ENCODE measurements at regions not wholly inside any gene's neighbourhood (a gene's known extent, or its start where the extent isn't known, plus 50 kb on each side); places are given as distances from the start of the nearest gene placed in this dataset.
"Not testable (repeated sequence)": the region's sequence is repeated elsewhere in the genome, so short reads cannot be mapped to it uniquely, and the experiment has no call there.

DNA sequence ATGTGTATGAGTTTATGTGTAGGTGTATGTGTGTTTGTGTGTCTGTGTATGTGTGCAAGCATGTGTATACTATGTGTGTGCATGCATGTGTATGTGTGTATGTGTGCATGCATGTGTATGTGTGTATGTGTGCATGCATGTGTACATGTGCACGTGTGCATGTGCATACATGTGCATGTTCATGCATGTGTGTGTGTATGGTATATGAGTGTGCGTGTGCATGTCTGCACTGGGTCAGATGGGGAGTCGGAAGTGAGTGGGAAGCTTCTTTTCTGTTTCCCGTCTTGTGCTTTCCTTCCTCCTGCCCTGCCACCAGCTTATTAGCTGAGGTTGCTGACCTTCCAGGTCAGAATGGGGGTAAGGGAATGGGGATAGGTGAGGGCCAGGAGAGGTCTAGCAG lies 174.7 kb downstream of the MAP2K4 start:
- no peak for DNase-seq

DNA sequence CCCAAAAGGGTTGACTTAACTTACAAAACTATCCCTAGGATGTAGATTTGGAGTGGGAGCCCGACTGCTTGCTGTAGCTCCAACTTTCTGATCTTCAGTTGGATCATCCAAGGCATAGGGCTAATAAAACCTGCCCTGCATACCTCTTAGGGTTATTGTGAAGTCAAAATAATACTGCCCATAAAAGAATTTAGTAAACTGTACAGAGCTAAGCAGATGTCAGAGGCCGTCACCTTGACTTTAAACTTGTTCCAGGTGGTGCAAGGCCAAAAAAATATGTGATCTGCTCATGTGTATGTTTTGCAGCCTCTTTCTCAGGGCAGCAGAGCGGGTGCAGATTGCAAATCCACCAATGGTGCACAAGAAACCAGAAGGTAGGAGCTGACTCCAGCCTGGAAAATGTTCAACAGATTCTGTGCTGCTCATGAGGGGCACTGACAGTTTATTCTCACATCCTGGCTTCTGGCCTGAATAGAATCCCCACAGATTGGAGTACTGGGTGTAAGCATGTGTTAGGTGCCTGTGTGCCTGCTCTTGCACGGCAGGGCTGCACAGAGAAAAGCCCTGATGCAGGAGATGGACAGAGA lies 180.7 kb downstream of the MAP2K4 start:
- no peak for DNase-seq

DNA sequence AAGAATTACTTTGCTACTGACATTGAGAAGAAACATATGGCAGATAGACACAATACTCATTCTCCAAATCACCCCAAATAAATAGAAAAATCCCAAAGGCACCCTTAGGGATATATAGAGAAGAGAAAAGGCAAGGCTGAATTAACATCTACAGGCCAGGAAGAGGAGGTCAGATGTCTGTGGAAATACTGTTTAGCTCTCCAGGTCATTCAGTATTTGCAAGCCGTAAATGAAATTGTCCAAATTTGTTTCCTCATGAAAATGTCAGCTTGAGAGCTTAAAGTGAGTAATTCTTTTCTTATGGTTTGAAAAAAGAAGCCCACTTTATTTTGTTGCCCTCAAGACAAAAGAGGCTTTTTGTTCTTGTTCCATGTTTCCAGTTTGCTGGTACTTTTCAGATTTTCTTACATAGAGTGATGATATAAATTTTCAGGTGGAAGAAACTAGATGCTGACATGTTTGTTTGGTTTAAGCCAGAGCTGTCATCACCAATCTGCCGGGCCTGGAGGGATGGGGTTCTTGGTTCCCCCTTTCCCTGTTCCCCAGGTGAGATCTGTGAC lies 189.0 kb downstream of the MAP2K4 start:
- no peak for DNase-seq

DNA sequence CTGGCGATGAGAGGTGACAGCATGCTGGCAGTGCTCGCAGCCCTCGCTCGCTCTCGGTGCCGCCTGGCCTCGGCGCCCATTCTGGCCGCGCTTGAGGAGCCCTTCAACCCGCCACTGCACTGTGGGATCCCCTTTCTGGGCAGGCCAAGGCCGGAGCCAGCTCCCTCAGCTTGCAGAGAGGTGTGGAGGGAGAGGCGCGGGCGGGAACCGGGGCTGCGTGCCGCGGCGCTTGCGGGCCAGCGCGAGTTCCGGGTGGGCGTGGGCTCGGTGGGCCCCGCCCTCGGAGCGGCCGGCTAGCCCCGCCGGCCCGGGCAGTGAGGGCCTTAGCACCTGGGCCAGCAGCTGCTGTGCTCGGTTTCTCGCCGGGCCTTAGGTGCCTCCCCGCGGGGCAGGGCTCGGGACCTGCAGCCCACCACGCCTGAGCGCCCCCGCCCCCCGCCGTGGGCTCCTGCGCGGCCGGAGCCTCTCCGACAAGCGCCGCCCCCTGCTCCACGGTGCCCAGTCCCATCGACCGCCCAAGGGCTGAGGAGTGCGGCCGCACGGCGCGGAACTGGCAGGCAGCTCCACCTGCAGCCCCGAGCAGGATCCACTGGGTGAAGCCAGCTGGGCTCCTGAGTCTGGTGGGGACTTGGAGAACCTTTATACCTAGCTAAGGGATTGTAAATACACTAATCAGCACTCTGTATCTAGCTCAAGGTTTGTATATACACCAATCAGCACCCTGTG lies 200.2 kb downstream of the MAP2K4 start:
- DNase-seq, result not testable (repeated sequence)

DNA sequence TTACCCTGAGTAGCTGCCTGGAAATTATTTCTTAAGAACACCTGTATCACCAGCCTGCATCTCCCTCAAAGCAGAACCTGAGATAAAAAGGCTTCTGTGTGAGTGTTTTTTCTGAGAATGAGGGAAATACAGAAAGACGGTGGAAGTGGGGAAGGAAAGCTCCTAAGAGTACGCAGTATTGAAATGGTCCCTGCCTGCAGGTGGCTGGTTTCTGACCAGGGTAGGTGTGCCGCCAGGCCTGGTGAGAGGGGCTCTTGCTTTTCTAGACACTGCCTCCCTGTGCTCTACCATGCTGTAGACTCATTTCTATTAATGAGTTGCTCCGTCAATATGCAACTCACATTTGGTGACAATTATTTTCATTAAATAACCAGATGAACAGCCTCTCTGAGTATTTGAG lies 201.7 kb downstream of the MAP2K4 start:
- no peak for DNase-seq

DNA sequence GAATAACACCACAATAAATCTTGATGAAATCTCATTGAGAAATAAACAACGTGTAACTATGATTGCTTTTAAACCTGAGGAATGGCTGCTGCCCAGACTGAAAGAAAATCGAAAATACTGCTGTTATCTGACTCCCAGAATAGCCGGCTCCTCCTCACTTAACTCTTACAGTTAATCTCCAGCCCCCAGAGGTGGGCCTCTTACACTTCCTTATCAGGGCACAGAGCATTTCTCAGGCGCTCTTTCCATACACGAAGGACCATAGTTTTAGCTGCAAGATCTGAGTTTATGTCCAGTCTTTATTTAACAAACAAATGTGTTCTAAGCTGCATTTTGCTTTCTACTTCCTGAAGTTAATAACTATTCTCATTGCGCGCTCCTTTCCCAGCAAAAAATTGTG lies 206.9 kb downstream of the MAP2K4 start:
- no peak for DNase-seq

DNA sequence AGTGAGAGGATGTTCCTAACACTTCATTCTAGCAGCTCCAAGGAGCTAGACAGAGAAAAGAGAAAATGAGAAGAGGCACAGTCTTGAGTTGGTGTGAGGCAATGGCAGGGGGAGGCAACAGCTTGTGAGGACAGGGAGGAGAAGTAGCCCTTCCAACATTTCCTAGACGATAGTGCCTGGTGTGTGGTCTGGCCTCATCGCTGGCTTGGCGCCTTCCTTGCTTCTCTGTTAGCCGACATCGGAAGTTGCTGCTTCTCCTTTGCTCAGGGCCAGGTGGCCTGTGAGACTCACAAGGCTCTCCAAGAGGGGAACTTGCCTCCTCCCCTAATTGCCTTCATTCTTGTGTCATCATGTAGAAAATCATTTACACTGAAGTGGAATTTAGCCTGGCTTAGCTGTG lies 208.7 kb downstream of the MAP2K4 start:
- DNase-seq, result no peak

DNA sequence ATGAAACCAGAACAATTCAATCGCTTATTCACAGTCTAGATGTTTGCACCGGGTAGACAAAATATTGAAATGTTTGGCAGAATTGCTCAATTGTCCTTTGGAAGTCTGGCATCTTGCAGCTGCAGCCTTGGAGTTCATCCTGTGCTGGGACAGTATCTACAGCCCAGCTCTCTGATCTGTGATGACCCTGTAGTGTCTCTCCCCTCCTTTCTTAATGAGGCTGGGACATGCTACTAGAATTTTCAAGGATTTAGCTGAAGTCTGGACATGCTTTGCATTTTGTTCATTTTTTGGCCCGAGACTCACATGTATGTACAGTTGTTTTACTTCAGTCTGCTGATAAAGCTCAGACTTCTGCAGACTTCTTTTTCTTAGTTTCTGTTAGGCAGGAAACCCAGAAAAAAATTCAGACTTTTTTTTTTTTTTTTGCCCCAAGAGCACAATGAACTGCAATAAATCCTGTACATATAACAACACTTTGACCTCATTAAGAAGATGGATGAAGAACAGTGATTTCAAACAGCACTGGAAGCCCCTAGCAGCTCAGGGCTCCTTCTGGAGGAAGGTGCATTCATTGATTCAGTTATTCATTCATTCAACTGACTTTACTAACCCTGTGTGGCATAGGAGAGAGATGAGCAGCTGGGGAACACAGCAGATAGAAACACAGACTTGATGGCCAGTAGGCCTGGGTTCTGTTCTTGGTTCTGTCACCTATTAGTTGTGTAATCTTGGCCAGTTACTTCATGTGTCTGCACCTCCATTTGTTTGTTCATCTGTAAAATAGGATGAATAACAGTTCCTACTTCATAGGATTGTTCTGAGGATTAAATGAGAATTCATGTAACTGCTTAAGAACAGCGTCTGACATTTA lies 210.0 kb downstream of the MAP2K4 start:
- DNase-seq, result no peak

DNA sequence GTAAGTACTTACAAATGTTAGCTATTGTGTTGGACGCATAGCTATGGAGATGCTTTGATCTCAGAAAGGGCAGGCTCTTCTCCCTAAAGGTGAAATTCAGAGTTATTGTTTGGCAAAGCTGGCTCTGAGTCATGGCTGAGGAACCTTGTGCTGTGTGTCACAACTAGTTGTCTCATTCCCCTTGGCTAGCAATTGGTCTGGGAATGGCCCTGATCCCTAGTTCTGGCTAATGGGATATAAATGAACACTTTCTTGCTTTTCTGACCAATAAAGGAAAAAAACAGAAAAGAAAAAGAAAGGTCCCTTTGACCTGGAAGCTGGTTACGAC lies 210.6 kb downstream of the MAP2K4 start:
- no peak for DNase-seq

DNA sequence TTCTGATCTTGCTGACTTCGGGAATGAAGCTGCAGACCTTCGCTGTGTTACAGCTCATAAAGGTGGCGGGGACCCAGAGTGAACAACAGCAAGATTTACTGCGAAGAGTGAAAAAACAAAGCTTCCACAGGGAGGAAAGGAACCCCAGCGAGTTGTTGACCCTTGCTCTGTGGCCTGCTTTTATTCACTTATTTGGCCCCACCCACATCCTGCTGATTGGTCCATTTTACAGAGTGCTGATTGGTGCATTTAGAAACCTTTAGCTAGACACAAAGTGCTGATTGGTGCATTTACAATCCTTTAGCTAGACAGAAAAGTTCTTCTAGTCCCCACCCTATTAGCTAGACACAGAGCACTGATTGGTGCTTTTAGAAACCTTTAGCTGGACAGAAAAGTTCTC lies 218.3 kb downstream of the MAP2K4 start:
- not testable (repeated sequence) for DNase-seq

DNA sequence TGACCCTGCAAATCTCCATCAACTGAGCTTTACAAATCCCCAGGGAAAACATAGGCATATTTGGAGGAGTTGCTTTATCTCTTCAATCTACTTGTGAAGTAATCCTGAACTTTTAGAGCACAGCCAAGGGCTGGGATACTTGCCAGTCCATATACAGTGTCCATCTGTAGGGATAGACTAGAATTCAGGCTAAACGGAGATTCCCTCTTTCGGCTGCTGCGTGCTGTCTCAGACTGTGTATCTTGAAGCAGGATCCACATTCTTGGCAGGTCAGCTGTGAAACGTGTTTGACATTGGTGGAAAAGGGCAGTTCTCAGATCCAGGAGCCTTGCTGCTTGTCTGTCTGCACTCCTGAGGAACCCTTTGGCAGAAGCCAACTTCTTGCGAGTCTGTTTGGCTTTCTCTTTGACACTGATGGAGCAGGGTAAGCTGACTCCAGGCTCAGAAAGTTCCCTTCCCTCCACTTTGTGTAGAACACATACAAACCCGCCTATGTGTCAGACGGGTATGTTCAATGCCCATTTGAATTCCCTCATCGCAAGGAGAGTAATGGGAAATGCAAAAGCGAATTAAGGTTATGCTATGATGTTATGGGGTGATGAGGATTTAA lies 221.8 kb downstream of the MAP2K4 start:
- no peak for DNase-seq

DNA sequence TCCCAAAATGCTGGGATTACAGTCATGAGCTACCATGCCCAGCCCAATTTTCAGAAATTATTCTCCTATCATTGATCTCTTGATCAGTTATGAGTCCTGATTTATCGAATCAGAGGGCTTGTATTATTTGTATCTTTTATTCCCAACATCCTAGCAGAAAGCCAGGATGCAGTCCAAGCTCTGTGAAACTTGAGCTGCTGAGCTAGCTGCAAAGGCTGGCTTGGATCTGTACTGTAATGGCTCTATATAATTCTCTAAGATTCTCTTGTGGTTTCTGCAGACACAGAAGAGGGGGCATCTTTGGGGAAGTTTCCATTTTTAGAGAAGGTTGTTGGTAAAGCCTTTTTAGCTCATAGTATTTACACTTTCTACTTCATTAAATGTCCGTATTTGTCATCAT lies 227.1 kb downstream of the MAP2K4 start:
- DNase-seq, result no peak

DNA sequence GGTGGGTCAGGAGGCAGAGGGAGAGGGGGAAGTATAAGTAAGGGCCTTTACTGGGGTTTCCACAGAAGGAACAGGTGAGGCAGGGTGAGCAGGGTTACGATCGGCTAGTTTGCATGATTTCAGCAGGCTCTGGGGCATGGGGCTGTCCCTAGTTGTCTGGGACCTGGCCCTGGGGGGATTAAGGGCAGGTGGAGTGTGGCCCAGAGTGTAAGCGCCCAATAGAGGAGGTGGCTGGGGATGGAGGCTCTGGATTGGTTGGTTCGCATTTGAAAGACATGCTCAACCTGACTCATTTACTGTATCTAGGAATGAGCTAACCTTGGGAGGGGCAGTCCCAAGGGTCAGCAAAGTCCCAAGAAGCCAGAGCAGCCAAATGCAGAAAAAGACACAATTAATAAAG lies 230.3 kb downstream of the MAP2K4 start:
- no peak for DNase-seq

DNA sequence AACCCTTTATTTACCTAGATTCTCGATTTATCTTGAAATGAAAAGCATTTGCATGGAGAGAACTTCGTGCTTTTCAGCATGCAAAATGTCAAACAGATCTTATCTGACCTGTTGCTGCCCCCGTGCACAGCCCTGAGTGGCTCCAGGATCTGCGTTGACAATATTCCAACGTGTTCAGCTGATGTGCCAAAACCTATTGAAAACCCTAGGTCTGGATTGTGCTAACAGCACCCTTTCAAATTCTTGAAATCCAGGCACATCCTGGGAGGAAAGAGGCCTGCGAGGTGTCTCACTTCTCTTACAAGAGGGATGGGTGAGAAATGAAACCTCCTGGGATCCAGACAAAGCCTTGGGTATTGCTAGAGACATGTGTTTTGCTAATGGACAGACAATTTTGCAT lies 231.8 kb downstream of the MAP2K4 start:
- no peak for DNase-seq

DNA sequence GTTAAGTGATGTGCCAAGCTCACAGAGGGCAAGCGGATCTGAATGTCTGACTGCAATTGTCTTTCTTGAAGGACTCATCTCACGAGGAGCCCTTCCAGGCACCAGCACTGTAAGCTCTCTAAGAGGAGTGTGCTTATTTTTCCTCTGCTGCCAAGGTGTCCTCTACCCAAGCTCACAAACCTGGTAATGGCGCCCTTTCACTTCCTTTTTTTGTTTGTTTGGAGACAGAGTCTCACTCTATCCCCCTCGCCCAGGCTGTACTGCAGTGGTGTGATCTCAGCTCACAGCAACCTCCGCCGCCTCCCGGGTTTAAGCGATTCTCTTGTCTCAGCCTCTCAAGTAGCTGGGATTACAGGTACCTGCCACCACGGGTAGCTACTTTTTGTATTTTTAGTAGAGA lies 233.8 kb downstream of the MAP2K4 start:
- no peak for DNase-seq

DNA sequence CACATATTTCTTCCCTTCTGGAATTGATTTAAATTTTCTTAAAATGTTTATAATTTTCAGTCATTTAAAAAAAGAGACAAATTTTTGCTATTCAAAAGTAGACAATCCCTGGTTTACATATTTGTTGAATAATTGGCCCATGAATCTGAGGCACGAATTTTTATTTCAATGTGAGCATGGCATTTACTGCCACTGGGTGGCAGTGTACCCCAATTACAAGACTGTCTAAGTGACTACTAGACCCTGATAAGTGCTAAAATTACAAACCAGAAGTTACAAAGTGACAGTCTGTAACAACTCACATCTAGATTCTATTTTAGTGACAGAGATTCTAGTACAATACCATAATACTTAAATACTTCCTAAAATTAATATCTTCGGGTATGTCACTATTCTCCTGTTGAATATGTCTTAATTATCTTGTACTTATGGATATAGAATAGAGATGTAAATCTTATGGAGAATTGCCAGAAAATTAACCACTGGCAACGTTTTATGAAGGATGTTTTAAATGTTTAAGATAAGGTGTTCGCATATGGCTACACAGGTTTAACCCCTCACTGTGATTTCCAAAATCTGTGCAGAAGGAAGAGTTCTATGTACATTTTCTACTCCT lies 235.8 kb downstream of the MAP2K4 start:
- peak in 1 of 5 experiments; percentile 24 for DNase-seq

DNA sequence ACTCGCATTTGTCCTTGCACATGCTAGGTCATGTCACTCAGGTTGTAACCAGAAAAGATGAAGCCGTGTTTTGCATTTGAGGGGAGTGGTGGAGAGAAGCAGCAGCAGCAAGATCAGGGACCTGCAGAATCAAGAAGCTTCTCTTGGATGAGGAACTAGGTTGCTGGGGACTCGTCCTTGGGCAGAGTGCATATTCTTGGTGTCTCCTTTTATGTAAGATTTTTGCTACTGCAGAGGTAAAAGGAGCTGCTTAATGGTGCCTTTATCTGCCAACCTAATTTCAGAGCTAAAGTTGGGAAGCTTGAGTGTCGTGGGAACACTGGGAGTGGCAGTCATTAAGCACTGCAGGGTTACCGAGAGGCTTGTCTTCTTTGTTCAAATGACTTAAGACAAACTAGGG lies 236.5 kb downstream of the MAP2K4 start:
- no peak for DNase-seq

DNA sequence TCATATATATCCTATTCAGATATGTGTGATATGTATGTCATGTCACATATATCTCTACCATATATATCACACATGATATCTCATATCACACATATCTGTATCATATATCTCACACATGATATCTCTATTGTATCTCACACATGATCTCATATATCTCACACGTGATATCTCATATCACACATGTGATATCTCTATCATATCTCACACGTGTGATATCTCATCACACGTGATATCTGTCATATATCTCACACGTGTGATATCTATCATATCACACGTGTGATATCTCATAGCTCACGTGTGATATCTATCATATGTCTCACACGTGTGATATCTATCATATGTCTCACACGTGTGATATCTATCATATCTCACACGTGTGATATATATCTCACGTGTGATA lies 240.7 kb downstream of the MAP2K4 start:
- DNase-seq, result no peak

DNA sequence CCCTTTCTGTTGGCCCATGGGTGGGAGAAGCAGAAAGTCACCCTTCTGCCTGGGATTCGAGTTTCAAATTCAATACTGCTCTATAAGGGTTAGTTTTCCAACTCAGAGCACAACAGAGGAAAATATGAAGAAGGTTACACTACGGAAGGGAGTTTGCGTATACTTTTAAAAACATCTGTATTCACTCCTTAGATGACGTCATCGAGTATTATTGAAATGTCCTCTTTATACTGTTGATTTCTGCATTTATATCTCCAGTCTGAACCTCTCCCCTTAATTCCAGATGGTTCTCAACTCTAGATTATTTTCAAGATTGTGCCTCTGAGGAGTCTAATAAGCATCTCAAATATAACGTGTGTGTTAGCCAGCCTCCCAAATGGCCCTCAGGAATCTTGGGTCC lies 249.1 kb downstream of the MAP2K4 start:
- DNase-seq, result no peak

DNA sequence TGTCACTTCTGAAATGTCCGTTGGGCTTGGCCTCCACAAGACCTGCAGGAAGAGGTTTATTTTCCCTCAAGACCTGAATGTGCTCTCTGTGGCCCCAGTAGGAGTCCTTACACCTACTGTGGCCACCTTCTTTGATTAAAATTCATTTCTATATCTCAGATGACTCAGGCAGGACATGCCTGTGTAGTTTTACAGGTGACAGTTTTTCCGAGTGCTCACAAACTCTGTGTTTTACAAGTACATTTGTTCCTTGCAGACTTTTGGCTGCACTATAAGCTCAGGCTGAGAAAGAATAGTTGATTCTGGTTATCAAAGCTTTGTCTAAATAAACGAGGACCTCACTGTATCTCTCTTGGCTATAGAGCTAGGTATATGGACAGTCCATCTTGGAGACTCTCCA lies 257.1 kb downstream of the MAP2K4 start:
- no peak for DNase-seq

DNA sequence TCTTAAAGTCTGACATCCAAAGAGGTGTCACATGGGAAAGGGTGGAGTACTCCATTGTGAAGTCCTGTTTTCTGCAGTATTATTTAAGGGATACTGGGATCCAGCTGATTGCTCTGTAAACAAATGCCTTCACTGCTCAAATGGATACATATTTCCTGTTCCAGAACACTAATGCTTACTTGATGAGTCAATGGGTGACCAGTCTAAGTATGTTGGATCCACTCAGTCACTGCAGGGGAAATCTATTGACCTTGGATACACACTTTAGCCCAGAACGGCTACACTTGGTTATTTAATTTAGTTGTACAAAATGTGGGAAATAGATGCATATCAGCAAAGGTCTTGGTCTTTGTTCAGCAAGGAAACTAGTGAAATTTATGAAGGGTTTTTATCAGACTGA lies 261.4 kb downstream of the MAP2K4 start:
- DNase-seq, result no peak

DNA sequence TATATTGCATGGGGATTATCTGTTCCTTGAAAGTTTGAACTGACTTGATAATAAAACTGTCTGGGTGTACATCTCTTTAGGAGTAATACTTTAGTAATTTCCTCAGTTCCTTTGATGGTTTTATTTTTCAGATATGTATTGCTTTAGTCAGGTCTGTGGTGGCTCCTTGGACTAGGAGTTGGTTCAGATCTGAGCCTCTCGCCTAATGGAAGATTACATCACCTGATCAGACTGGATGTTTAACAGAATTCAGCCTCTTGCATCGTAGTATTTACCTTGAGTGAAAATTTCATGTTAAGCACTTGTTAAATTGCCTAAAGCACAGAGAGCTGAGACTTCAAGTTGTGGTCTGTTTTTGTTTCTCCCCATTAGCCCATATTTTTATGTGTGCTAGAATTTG lies 267.3 kb downstream of the MAP2K4 start:
- DNase-seq, result no peak

DNA sequence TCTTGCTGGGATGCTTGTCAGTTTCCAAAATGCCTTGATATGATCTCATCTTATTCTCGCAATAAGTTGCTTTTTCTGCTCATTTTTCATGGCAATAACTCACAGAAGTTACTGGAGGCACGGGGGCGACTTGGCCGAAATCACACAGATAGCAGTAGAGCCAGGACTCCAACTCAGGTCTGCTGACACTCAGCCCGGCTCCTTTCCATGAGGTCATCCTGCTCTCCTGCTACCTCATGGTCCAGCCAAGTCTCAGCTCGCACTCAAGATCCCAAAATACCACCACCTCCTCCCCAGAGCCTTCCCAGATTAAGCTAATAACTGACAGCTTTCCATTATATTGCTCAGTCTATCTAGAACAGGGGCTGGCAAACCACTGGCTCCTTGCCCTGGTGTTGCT lies 269.5 kb downstream of the MAP2K4 start:
- no peak for DNase-seq
